ENCODE measurements at regions not wholly inside any gene's neighbourhood (a gene's known extent, or its start where the extent isn't known, plus 50 kb on each side); places are given as distances from the start of the nearest gene placed in this dataset.

DNA sequence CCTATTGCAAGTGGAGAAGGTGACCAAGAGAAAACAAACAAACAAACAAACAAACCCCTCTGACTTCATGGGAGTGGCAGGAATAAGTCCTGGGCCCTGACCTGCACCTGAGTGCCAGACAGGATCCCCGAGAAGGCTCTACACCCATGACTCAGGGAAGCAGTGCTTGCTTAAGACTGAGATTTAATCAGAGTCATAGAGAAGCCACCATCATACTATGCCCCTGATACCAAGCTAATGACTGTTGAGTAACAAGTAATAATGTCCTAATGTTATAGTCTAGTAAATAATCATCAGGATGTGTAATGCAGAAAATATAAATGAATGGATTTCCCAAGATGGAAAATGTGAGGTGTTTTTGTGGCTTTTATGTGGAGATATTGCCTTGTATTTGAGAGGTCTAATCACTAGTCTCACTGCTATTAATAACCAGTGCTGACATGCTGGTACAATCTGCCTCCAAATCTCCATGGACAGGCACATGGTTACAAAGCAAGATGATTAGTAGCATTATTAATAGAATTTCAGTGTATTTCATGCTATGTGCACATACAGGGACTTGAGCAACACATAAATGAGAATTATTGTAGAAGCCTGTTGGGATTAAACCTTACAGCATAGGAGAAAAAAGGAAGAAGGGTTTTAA, 1290.9 kb downstream of the MRPL39 start (continued):
- TF ChIP-seq, protein P1, sequence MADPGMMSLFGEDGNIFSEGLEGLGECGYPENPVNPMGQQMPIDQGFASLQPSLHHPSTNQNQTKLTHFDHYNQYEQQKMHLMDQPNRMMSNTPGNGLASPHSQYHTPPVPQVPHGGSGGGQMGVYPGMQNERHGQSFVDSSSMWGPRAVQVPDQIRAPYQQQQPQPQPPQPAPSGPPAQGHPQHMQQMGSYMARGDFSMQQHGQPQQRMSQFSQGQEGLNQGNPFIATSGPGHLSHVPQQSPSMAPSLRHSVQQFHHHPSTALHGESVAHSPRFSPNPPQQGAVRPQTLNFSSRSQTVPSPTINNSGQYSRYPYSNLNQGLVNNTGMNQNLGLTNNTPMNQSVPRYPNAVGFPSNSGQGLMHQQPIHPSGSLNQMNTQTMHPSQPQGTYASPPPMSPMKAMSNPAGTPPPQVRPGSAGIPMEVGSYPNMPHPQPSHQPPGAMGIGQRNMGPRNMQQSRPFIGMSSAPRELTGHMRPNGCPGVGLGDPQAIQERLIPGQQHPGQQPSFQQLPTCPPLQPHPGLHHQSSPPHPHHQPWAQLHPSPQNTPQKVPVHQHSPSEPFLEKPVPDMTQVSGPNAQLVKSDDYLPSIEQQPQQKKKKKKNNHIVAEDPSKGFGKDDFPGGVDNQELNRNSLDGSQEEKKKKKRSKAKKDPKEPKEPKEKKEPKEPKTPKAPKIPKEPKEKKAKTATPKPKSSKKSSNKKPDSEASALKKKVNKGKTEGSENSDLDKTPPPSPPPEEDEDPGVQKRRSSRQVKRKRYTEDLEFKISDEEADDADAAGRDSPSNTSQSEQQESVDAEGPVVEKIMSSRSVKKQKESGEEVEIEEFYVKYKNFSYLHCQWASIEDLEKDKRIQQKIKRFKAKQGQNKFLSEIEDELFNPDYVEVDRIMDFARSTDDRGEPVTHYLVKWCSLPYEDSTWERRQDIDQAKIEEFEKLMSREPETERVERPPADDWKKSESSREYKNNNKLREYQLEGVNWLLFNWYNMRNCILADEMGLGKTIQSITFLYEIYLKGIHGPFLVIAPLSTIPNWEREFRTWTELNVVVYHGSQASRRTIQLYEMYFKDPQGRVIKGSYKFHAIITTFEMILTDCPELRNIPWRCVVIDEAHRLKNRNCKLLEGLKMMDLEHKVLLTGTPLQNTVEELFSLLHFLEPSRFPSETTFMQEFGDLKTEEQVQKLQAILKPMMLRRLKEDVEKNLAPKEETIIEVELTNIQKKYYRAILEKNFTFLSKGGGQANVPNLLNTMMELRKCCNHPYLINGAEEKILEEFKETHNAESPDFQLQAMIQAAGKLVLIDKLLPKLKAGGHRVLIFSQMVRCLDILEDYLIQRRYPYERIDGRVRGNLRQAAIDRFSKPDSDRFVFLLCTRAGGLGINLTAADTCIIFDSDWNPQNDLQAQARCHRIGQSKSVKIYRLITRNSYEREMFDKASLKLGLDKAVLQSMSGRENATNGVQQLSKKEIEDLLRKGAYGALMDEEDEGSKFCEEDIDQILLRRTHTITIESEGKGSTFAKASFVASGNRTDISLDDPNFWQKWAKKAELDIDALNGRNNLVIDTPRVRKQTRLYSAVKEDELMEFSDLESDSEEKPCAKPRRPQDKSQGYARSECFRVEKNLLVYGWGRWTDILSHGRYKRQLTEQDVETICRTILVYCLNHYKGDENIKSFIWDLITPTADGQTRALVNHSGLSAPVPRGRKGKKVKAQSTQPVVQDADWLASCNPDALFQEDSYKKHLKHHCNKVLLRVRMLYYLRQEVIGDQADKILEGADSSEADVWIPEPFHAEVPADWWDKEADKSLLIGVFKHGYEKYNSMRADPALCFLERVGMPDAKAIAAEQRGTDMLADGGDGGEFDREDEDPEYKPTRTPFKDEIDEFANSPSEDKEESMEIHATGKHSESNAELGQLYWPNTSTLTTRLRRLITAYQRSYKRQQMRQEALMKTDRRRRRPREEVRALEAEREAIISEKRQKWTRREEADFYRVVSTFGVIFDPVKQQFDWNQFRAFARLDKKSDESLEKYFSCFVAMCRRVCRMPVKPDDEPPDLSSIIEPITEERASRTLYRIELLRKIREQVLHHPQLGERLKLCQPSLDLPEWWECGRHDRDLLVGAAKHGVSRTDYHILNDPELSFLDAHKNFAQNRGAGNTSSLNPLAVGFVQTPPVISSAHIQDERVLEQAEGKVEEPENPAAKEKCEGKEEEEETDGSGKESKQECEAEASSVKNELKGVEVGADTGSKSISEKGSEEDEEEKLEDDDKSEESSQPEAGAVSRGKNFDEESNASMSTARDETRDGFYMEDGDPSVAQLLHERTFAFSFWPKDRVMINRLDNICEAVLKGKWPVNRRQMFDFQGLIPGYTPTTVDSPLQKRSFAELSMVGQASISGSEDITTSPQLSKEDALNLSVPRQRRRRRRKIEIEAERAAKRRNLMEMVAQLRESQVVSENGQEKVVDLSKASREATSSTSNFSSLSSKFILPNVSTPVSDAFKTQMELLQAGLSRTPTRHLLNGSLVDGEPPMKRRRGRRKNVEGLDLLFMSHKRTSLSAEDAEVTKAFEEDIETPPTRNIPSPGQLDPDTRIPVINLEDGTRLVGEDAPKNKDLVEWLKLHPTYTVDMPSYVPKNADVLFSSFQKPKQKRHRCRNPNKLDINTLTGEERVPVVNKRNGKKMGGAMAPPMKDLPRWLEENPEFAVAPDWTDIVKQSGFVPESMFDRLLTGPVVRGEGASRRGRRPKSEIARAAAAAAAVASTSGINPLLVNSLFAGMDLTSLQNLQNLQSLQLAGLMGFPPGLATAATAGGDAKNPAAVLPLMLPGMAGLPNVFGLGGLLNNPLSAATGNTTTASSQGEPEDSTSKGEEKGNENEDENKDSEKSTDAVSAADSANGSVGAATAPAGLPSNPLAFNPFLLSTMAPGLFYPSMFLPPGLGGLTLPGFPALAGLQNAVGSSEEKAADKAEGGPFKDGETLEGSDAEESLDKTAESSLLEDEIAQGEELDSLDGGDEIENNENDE (IDR thresholded peaks at IDR 0.05; ENCODE audit: insufficient replicate concordance, low read length): no peak
- TF ChIP-seq SIX5 (IDR thresholded peaks at IDR 0.05; ENCODE audit: low read depth, low read length): no peak
- TF ChIP-seq CTBP2 (IDR thresholded peaks at IDR 0.05; ENCODE audit: borderline replicate concordance, insufficient read depth, insufficient read length, low read length): no peak
- no peak for TF ChIP-seq SP2 (IDR thresholded peaks at IDR 0.05; ENCODE audit: low read length)
- no peak for TF ChIP-seq KDM4A (IDR thresholded peaks at IDR 0.05; ENCODE audit: low read depth, low read length, severe bottlenecking)
- TF ChIP-seq KDM1A (IDR thresholded peaks at IDR 0.05; ENCODE audit: borderline replicate concordance, low read length): no peak
- TF ChIP-seq CBX8 (IDR thresholded peaks at IDR 0.05; ENCODE audit: borderline replicate concordance, low read depth, low read length): no peak
